ENCODE measurements at regions not wholly inside any gene's neighbourhood (a gene's known extent, or its start where the extent isn't known, plus 50 kb on each side); places are given as distances from the start of the nearest gene placed in this dataset.

GRCh38 chr10:27368706-27369105 is 128.1 kb upstream of the ACBD5 start:
- TF ChIP-seq FOXM1 (IDR thresholded peaks at IDR 0.05; ENCODE audit: borderline replicate concordance, low read depth): no peak
- no peak for TF ChIP-seq TAF1 (IDR thresholded peaks at IDR 0.05; ENCODE audit: low read depth)
- no peak for TF ChIP-seq RAD21 (IDR thresholded peaks at IDR 0.05; ENCODE audit: low read depth)
- TF ChIP-seq EGR1 (IDR thresholded peaks at IDR 0.05): no peak

GRCh38 chr10:27366769-27367168 is 126.2 kb upstream of the ACBD5 start:
- no peak for TF ChIP-seq ZBTB7A (IDR thresholded peaks at IDR 0.05; ENCODE audit: low read depth)
- TF ChIP-seq CEBPB (IDR thresholded peaks at IDR 0.05): no peak
- no peak for TF ChIP-seq REST (IDR thresholded peaks at IDR 0.05; ENCODE audit: low read depth)

GRCh38 chr10:27364028-27364427 is 123.4 kb upstream of the ACBD5 start:
- TF ChIP-seq REST (IDR thresholded peaks at IDR 0.05; ENCODE audit: low read depth) (peak; percentile 45; the same call in 1 of the 2 replicates), FOXM1 (IDR thresholded peaks at IDR 0.05; ENCODE audit: borderline replicate concordance, low read depth) (no peak)

GRCh38 chr10:27360581-27361172 is 120.1 kb upstream of the ACBD5 start:
- TF ChIP-seq CREB1 (IDR thresholded peaks at IDR 0.05; ENCODE audit: low read depth): no peak
- TF ChIP-seq MAX (IDR thresholded peaks at IDR 0.05): no peak
- TF ChIP-seq TCF12 (IDR thresholded peaks at IDR 0.05; ENCODE audit: low read depth): no peak
- peak; percentile 22; the same call in 1 of the 2 replicates for TF ChIP-seq NFIC (IDR thresholded peaks at IDR 0.05)
- no peak for TF ChIP-seq REST (IDR thresholded peaks at IDR 0.05; ENCODE audit: low read depth)
- peak; percentile 95 for TF ChIP-seq RAD21 (IDR thresholded peaks at IDR 0.05; ENCODE audit: low read depth)
- no peak for TF ChIP-seq EP300 (IDR thresholded peaks at IDR 0.05; ENCODE audit: borderline replicate concordance)
- TF ChIP-seq CEBPB (IDR thresholded peaks at IDR 0.05): no peak
- no peak for TF ChIP-seq FOXM1 (IDR thresholded peaks at IDR 0.05; ENCODE audit: borderline replicate concordance, low read depth)
- TF ChIP-seq EGR1 (IDR thresholded peaks at IDR 0.05): no peak

- TF ChIP-seq REST (IDR thresholded peaks at IDR 0.05; ENCODE audit: low read depth): no peak
- no peak for TF ChIP-seq MAX (IDR thresholded peaks at IDR 0.05)
- TF ChIP-seq TCF12 (IDR thresholded peaks at IDR 0.05; ENCODE audit: low read depth): no peak
- TF ChIP-seq YY1 (IDR thresholded peaks at IDR 0.05; ENCODE audit: low read depth): no peak
- TF ChIP-seq ZBTB7A (IDR thresholded peaks at IDR 0.05; ENCODE audit: low read depth): no peak
- no peak for TF ChIP-seq RAD21 (IDR thresholded peaks at IDR 0.05; ENCODE audit: low read depth)
- no peak for TF ChIP-seq EP300 (IDR thresholded peaks at IDR 0.05; ENCODE audit: borderline replicate concordance)
- no peak for TF ChIP-seq USF1 (IDR thresholded peaks at IDR 0.05)
- no peak for TF ChIP-seq CREB1 (IDR thresholded peaks at IDR 0.05; ENCODE audit: low read depth)
- TF ChIP-seq EGR1 (IDR thresholded peaks at IDR 0.05): no peak
- TF ChIP-seq TEAD4 (IDR thresholded peaks at IDR 0.05): no peak
- no peak for TF ChIP-seq CEBPB (IDR thresholded peaks at IDR 0.05)
- TF ChIP-seq NFIC (IDR thresholded peaks at IDR 0.05): no peak
- TF ChIP-seq TAF1 (IDR thresholded peaks at IDR 0.05; ENCODE audit: low read depth): no peak
- no peak for TF ChIP-seq FOXM1 (IDR thresholded peaks at IDR 0.05; ENCODE audit: borderline replicate concordance, low read depth)
Observed at GRCh38 chr10:27359792-27360355, 119.3 kb upstream of the ACBD5 start.
